HEK293 (cell line): ENCODE measurements at regions not wholly inside any gene's neighbourhood (a gene's known extent, or its start where the extent isn't known, plus 50 kb on each side); places are given as distances from the start of the nearest gene placed in this dataset.

ENCODE experiments used
- CTCF ChIA-PET: fragments of 350-600 bp; formaldehyde crosslinking; extraction: SDS; loops from one replicate; lab custom pipeline; 2021; ENCODE audit warnings: antibody characterized with exemption; lab: Yijun Ruan, JAX
- POLR2A ChIA-PET: fragments of 300-600 bp; formaldehyde crosslinking; extraction: SDS; loops from one replicate; lab custom pipeline; 2020; ENCODE audit warnings: antibody characterized with exemption, inconsistent platforms; lab: Yijun Ruan, JAX
- H3K27ac ChIP-seq: fragments of 200-500 bp; sonication (Bioruptor generic); 2 replicates; pipeline ENCODE4 v1.5.1; 2014; ENCODE audit warnings: low read depth, low read length, control low read depth, inconsistent platforms; ENCODE audit errors: extremely low read depth
- H3K36me3 ChIP-seq, 2 experiments: fragments of 200-500 bp in 1 of 2; sonication (Bioruptor generic) in 1 of 2; 1 replicate in 1 of 2; 2 replicates in 1 of 2; pipeline ENCODE4 v1.5.1; 2014 to 2017; ENCODE audit warnings: inconsistent platforms in 2 of 2, low read length in 2 of 2; ENCODE audit not compliant: control insufficient read depth in 2 of 2, insufficient read depth in 1 of 2
- H3K4me1 ChIP-seq: fragments of 200-500 bp; sonication (Bioruptor generic); 2 replicates; pipeline ENCODE4 v1.5.1; 2014; ENCODE audit warnings: mild to moderate bottlenecking, low read length, inconsistent platforms; ENCODE audit not compliant: control insufficient read depth, insufficient read depth
- H3K4me3 ChIP-seq: 2 replicates; pipeline ENCODE4 v1.5.1; 2011; ENCODE audit warnings: low read depth, mild to moderate bottlenecking, control low read depth, low read length, moderate library complexity
- H3K9me3 ChIP-seq: fragments of 200-500 bp; sonication (Bioruptor generic); 2 replicates; pipeline ENCODE4 v1.5.1; 2014; ENCODE audit warnings: low read depth, low read length, inconsistent platforms; ENCODE audit not compliant: control insufficient read depth, insufficient read depth
- BCL11B ChIP-seq: fragments of 450-650 bp; formaldehyde crosslinking; IDR thresholded peaks from 2 replicates; pipeline ENCODE4 v1.5.1; 2016; ENCODE audit warnings: low read depth, missing biosample characterization, missing genetic modification characterization
- GLIS2 ChIP-seq: fragments of 450-650 bp; formaldehyde crosslinking; IDR thresholded peaks from 2 replicates; pipeline ENCODE4 v1.5.1; 2016; ENCODE audit warnings: missing biosample characterization, missing genetic modification characterization
- HOXD13 ChIP-seq: sonication (generic); formaldehyde crosslinking; IDR thresholded peaks from 2 replicates; pipeline ENCODE4 v1.8.0; 2022; ENCODE audit warnings: missing genetic modification reagents, borderline replicate concordance
- KLF1 ChIP-seq: fragments of 450-650 bp; formaldehyde crosslinking; IDR thresholded peaks from 2 replicates; pipeline ENCODE4 v1.5.1; 2016; ENCODE audit warnings: missing biosample characterization, missing genetic modification characterization
- OSR2 ChIP-seq: fragments of 450-650 bp; formaldehyde crosslinking; IDR thresholded peaks from 2 replicates; pipeline ENCODE4 v1.5.1; 2016; ENCODE audit warnings: missing biosample characterization, missing genetic modification characterization
- PATZ1 ChIP-seq: fragments of 450-650 bp; formaldehyde crosslinking; IDR thresholded peaks from 2 replicates; pipeline ENCODE4 v1.5.1; 2016; ENCODE audit warnings: missing biosample characterization, missing genetic modification characterization
- REPIN1 ChIP-seq: fragments of 450-650 bp; formaldehyde crosslinking; IDR thresholded peaks from 2 replicates; pipeline ENCODE4 v1.5.1; 2017; ENCODE audit warnings: missing biosample characterization, missing genetic modification characterization, low read depth
- SETDB1 ChIP-seq: IDR thresholded peaks from one replicate; pipeline ENCODE4 v1.6.1; 2017; ENCODE audit warnings: mild to moderate bottlenecking, low read length, moderate library complexity, mixed read lengths; ENCODE audit not compliant: insufficient read length
- SP7 ChIP-seq: fragments of 450-650 bp; formaldehyde crosslinking; IDR thresholded peaks from 2 replicates; pipeline ENCODE4 v1.5.1; 2016; ENCODE audit warnings: missing biosample characterization, missing genetic modification characterization
- ZBTB8A ChIP-seq: fragments of 450-650 bp; formaldehyde crosslinking; IDR thresholded peaks from 2 replicates; pipeline ENCODE4 v1.5.1; 2016; ENCODE audit warnings: missing biosample characterization, missing genetic modification characterization
- ZNF157 ChIP-seq: fragments of 450-650 bp; formaldehyde crosslinking; IDR thresholded peaks from 2 replicates; pipeline ENCODE4 v1.5.1; 2016; ENCODE audit warnings: missing biosample characterization, missing genetic modification characterization
- ZNF16 ChIP-seq: fragments of 450-650 bp; formaldehyde crosslinking; IDR thresholded peaks from 2 replicates; pipeline ENCODE4 v1.5.1; 2016; ENCODE audit warnings: low read depth, missing biosample characterization, missing genetic modification characterization
- ZNF174 ChIP-seq: fragments of 450-650 bp; formaldehyde crosslinking; IDR thresholded peaks from 2 replicates; pipeline ENCODE4 v1.5.0; 2017; ENCODE audit warnings: missing biosample characterization, mild to moderate bottlenecking, missing genetic modification characterization
- ZNF18 ChIP-seq: fragments of 450-650 bp; formaldehyde crosslinking; IDR thresholded peaks from 2 replicates; pipeline ENCODE4 v1.5.1; 2016; ENCODE audit warnings: missing biosample characterization, missing genetic modification characterization
- ZNF2 ChIP-seq: fragments of 450-650 bp; formaldehyde crosslinking; IDR thresholded peaks from 2 replicates; pipeline ENCODE4 v1.5.1; 2016; ENCODE audit warnings: missing biosample characterization, missing genetic modification characterization
- ZNF24 ChIP-seq: fragments of 450-650 bp; formaldehyde crosslinking; IDR thresholded peaks from 2 replicates; pipeline ENCODE4 v1.5.1; 2016; ENCODE audit warnings: missing biosample characterization, missing genetic modification characterization
- ZNF354C ChIP-seq: fragments of 450-650 bp; formaldehyde crosslinking; IDR thresholded peaks from 2 replicates; pipeline ENCODE4 v1.5.1; 2016; ENCODE audit warnings: missing biosample characterization, missing genetic modification characterization, low read depth, borderline replicate concordance
- ZNF518A ChIP-seq: fragments of 450-650 bp; formaldehyde crosslinking; conservative IDR thresholded peaks from 2 replicates; pipeline ENCODE4 v1.5.1; 2016; ENCODE audit warnings: low read depth, missing biosample characterization, missing genetic modification characterization
- ZNF624 ChIP-seq: fragments of 450-650 bp; formaldehyde crosslinking; IDR thresholded peaks from 2 replicates; pipeline ENCODE4 v1.5.1; 2017; ENCODE audit warnings: missing biosample characterization, missing genetic modification characterization
- ZNF660 ChIP-seq: fragments of 450-650 bp; IDR thresholded peaks from 2 replicates; pipeline ENCODE4 v1.5.1; 2018; ENCODE audit warnings: missing biosample characterization, mild to moderate bottlenecking, missing genetic modification characterization
- ZNF837 ChIP-seq: fragments of 450-650 bp; formaldehyde crosslinking; IDR thresholded peaks from 2 replicates; pipeline ENCODE4 v1.5.1; 2016; ENCODE audit warnings: missing biosample characterization, missing genetic modification characterization
- ZSCAN4 ChIP-seq: fragments of 450-650 bp; formaldehyde crosslinking; IDR thresholded peaks from 2 replicates; pipeline ENCODE4 v1.5.1; 2017; ENCODE audit warnings: missing biosample characterization, missing genetic modification characterization

- Histone ChIP-seq H3K4me1 (no peaks in the 10 kb centered on the region), H3K9me3 (no peaks in the 10 kb centered on the region), H3K27ac (no peak overlapping the region), H3K36me3 (no peaks in the 10 kb centered on the region), H3K4me3 (no peak overlapping the region)
- CTCF ChIA-PET = interaction anchor here (0.6 kb wide), 2 partner anchors 235 to 335 kb away, joined by 4 to 5 read pairs; no protein-coding TSS in a partner anchor
- TF ChIP-seq HOXD13 (CRISPR knock-in tag) (no peak), OSR2 (tag by site-specific recombination) (no peak), ZSCAN4 (tag by site-specific recombination) (no peak), ZNF624 (tag by site-specific recombination) (no peak), ZNF157 (no peak), PATZ1 (tag by site-specific recombination) (no peak), SP7 (tag by site-specific recombination) (no peak), ZNF24 (tag by site-specific recombination) (no peak), ZBTB8A (tag by site-specific recombination) (no peak), ZNF2 (tag by site-specific recombination) (no peak), ZNF18 (tag by site-specific recombination) (no peak), ZNF16 (tag by site-specific recombination) (no peak), ZNF354C (tag by site-specific recombination) (no peak), SETDB1 (no peak), REPIN1 (no peak), ZNF174 (no peak), ZNF837 (tag by site-specific recombination) (no peak)
- POLR2A ChIA-PET = no interaction called here
These were observed 1771.7 kb upstream of the CDH9 start for GRCh38 chr5:28809811-28810750.

GRCh38 chr5:28808967-28809810 lies 1770.8 kb upstream of the CDH9 start:
- H3K9me3 ChIP-seq = no peaks in the 10 kb centered on the region
- H3K4me1 ChIP-seq = no peaks in the 10 kb centered on the region
- no peak overlapping the region for H3K4me3 ChIP-seq
- POLR2A ChIA-PET = no interaction called here
- CTCF ChIA-PET = no interaction called here
- H3K27ac ChIP-seq = no peak overlapping the region
- H3K36me3 ChIP-seq = no peaks in the 10 kb centered on the region
- TF ChIP-seq KLF1 (tag by site-specific recombination) (no peak), ZNF518A (tag by site-specific recombination) (no peak), ZNF174 (no peak), ZNF660 (tag by site-specific recombination) (no peak), GLIS2 (tag by site-specific recombination) (no peak), BCL11B (tag by site-specific recombination) (no peak)
